Fibroblast of lung (primary cell): ENCODE measurements at regions not wholly inside any gene's neighbourhood (a gene's known extent, or its start where the extent isn't known, plus 50 kb on each side); places are given as distances from the start of the nearest gene placed in this dataset.

Experiments
- DNase-seq, 2 donors: peaks; one replicate each; pipeline versions ENCODE4 v3.0.0 to v3.0.0-alpha.2; 2010; ENCODE audit warnings: low read depth in 2 of 2
- H2AFZ ChIP-seq: 2 replicates; pipeline ENCODE4 v1.5.1; 2012; ENCODE audit warnings: low read length, control low read depth, inconsistent platforms
- H3K27ac ChIP-seq: 2 replicates; pipeline ENCODE4 v1.5.1; 2011; ENCODE audit warnings: low read length, control low read depth; ENCODE audit not compliant: insufficient read depth
- H3K27me3 ChIP-seq: 2 replicates; pipeline ENCODE4 v1.5.1; 2011; ENCODE audit warnings: mild to moderate bottlenecking, low read length; ENCODE audit not compliant: control insufficient read depth, insufficient read depth
- H3K36me3 ChIP-seq: 2 replicates; pipeline ENCODE4 v1.5.1; 2011; ENCODE audit warnings: low read length; ENCODE audit not compliant: control insufficient read depth, insufficient read depth
- H3K4me1 ChIP-seq: 2 replicates; pipeline ENCODE4 v1.5.1; 2011; ENCODE audit warnings: low read length; ENCODE audit not compliant: control insufficient read depth, insufficient read depth; ENCODE audit errors: extremely low read depth
- H3K4me2 ChIP-seq: 2 replicates; pipeline ENCODE4 v1.5.1; 2011; ENCODE audit warnings: low read length, control low read depth; ENCODE audit not compliant: insufficient read depth; ENCODE audit errors: extremely low read depth
- H3K4me3 ChIP-seq, 4 experiments: fragments of 200-600 bp in 1 of 4; sonication (generic) in 1 of 4; replicated peaks in 1 of 4; 2 replicates each; pipeline ENCODE4 v1.5.1; 2011 to 2016; ENCODE audit warnings: low read length in 4 of 4, low read depth in 3 of 4, mild to moderate bottlenecking in 3 of 4, control low read depth in 2 of 4, inconsistent platforms in 1 of 4, mixed read lengths in 1 of 4; ENCODE audit not compliant: insufficient read depth in 1 of 4; ENCODE audit errors: control extremely low read depth in 1 of 4
- H3K79me2 ChIP-seq: 2 replicates; pipeline ENCODE4 v1.5.1; 2012; ENCODE audit warnings: mild to moderate bottlenecking, low read length, inconsistent platforms; ENCODE audit not compliant: control insufficient read depth, insufficient read depth
- H3K9ac ChIP-seq: 2 replicates; pipeline ENCODE4 v1.5.1; 2011; ENCODE audit warnings: mild to moderate bottlenecking, low read length, control low read depth; ENCODE audit not compliant: insufficient read depth
- H3K9me3 ChIP-seq: 2 replicates; pipeline ENCODE4 v1.5.1; 2012; ENCODE audit warnings: low read depth, low read length; ENCODE audit not compliant: control insufficient read depth, insufficient read depth
- H4K20me1 ChIP-seq: 2 replicates; pipeline ENCODE4 v1.5.1; 2011; ENCODE audit warnings: low read length; ENCODE audit not compliant: control insufficient read depth, insufficient read depth; ENCODE audit errors: extremely low read depth
- EZH2 ChIP-seq: IDR thresholded peaks from 2 replicates; pipeline ENCODE4 v1.5.1; 2012; ENCODE audit warnings: low read length, control low read depth, mild to moderate bottlenecking; ENCODE audit errors: missing control alignments
- TF ChIP-seq, protein P1 (sequence below), 2 donors: IDR thresholded peaks in 1 of 2; conservative IDR thresholded peaks in 1 of 2; 1 replicate in 1 of 2; 2 replicates in 1 of 2; pipeline ENCODE4 v1.5.1; 2011 to 2012; ENCODE audit warnings: low read length in 2 of 2, control low read depth in 1 of 2, inconsistent platforms in 1 of 2, low read depth in 1 of 2, mild to moderate bottlenecking in 1 of 2

GRCh38 chr15:47620960-47621681 lies 96.2 kb upstream of the SEMA6D start:
- no peaks in the 10 kb centered on the region for H3K36me3 ChIP-seq
- peak in 1 of 2 donors; percentile 6 for DNase-seq
- no peak overlapping the region for H2AFZ ChIP-seq
- H4K20me1 ChIP-seq, result no peaks in the 10 kb centered on the region
- no peak overlapping the region for H3K27ac ChIP-seq
- TF ChIP-seq, protein P1, sequence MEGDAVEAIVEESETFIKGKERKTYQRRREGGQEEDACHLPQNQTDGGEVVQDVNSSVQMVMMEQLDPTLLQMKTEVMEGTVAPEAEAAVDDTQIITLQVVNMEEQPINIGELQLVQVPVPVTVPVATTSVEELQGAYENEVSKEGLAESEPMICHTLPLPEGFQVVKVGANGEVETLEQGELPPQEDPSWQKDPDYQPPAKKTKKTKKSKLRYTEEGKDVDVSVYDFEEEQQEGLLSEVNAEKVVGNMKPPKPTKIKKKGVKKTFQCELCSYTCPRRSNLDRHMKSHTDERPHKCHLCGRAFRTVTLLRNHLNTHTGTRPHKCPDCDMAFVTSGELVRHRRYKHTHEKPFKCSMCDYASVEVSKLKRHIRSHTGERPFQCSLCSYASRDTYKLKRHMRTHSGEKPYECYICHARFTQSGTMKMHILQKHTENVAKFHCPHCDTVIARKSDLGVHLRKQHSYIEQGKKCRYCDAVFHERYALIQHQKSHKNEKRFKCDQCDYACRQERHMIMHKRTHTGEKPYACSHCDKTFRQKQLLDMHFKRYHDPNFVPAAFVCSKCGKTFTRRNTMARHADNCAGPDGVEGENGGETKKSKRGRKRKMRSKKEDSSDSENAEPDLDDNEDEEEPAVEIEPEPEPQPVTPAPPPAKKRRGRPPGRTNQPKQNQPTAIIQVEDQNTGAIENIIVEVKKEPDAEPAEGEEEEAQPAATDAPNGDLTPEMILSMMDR (conservative IDR thresholded peaks at IDR 0.05 in 1 of 2, IDR thresholded peaks at IDR 0.05 in 1 of 2; ENCODE audit: low read depth in 1 of 2, low read length in 2 of 2), result no peak
- no peak for TF ChIP-seq EZH2
- no peaks in the 10 kb centered on the region for H3K79me2 ChIP-seq
- H3K27me3 ChIP-seq, result no peaks in the 10 kb centered on the region
- no peak overlapping the region for H3K9ac ChIP-seq
- no peak overlapping the region for H3K4me3 ChIP-seq
- no peaks in the 10 kb centered on the region for H3K9me3 ChIP-seq
- no peaks in the 10 kb centered on the region for H3K4me1 ChIP-seq
- no peak overlapping the region for H3K4me2 ChIP-seq

DNA sequence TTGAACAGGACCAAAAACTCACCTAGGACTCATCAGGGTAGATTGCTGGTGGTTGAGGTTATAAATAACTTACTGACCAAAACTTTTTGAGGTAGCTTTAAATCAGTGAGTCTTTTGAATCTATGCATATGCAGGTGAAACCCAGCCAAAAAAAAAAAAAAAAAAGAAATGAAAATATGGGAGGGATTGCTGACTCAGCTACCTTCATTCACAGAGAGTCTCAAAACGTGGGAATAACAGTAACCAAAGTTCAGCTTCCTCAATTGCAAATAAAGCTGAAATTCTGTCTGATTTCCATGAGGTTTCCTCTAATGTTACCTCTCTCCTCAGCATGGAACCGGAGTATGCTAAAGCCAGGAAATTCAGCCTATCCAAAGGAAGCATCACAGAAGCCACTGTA lies 95.2 kb upstream of the SEMA6D start:
- TF ChIP-seq, protein P1 (conservative IDR thresholded peaks at IDR 0.05 in 1 of 2, IDR thresholded peaks at IDR 0.05 in 1 of 2; ENCODE audit: low read depth in 1 of 2, low read length in 2 of 2), result no peak
- no peak for TF ChIP-seq EZH2
- Histone ChIP-seq H3K4me2 (no peak overlapping the region), H3K4me3 (no peak overlapping the region), H3K36me3 (no peaks in the 10 kb centered on the region), H3K27me3 (no peaks in the 10 kb centered on the region), H3K4me1 (no peaks in the 10 kb centered on the region), H3K27ac (no peak overlapping the region), H2AFZ (no peak overlapping the region), H3K9ac (no peak overlapping the region), H4K20me1 (no peaks in the 10 kb centered on the region), H3K79me2 (no peaks in the 10 kb centered on the region), H3K9me3 (no peaks in the 10 kb centered on the region)
- no peak for DNase-seq

GRCh38 chr15:47624503-47624902 lies 92.8 kb upstream of the SEMA6D start:
- H3K4me2 ChIP-seq, result no peak overlapping the region
- no peaks in the 10 kb centered on the region for H4K20me1 ChIP-seq
- H3K27ac ChIP-seq, result no peak overlapping the region
- no peak overlapping the region for H3K9ac ChIP-seq
- no peak for TF ChIP-seq EZH2
- TF ChIP-seq, protein P1 (conservative IDR thresholded peaks at IDR 0.05 in 1 of 2, IDR thresholded peaks at IDR 0.05 in 1 of 2; ENCODE audit: low read depth in 1 of 2, low read length in 2 of 2), result no peak
- H3K9me3 ChIP-seq, result no peaks in the 10 kb centered on the region
- DNase-seq, result no peak
- no peaks in the 10 kb centered on the region for H3K4me1 ChIP-seq
- H3K27me3 ChIP-seq, result no peaks in the 10 kb centered on the region
- H3K79me2 ChIP-seq, result no peaks in the 10 kb centered on the region
- no peak overlapping the region for H2AFZ ChIP-seq
- no peak overlapping the region for H3K4me3 ChIP-seq
- no peaks in the 10 kb centered on the region for H3K36me3 ChIP-seq
